Thoracic aorta (tissue), 2 donors: ENCODE measurements at regions not wholly inside any gene's neighbourhood (a gene's known extent, or its start where the extent isn't known, plus 50 kb on each side); places are given as distances from the start of the nearest gene placed in this dataset.

ENCODE experiments used
- ATAC-seq: fragments of 150-250 bp; one replicate; pipeline ENCODE4 v1.8.0; 2017; ENCODE audit warnings: low read depth; ENCODE audit not compliant: insufficient number of reproducible peaks, low FRiP score
- DNase-seq: peaks from one replicate; pipeline ENCODE4 v3.0.0-alpha.2; 2020; ENCODE audit warnings: low spot score
- H3K27ac ChIP-seq, 2 donors: fragments of 200-600 bp; sonication (generic); 1 replicate in 1 of 2; 2 replicates in 1 of 2; pipeline ENCODE4 v1.5.1; 2016; ENCODE audit warnings: mild to moderate bottlenecking in 2 of 2, moderate library complexity in 2 of 2
- H3K27me3 ChIP-seq: fragments of 200-600 bp; sonication (generic); replicated peaks from 2 replicates; pipeline ENCODE4 v1.6.0; 2016; ENCODE audit warnings: mild to moderate bottlenecking; ENCODE audit not compliant: insufficient read depth
- H3K36me3 ChIP-seq: fragments of 200-600 bp; sonication (generic); one replicate; pipeline ENCODE4 v1.5.1; 2016
- H3K4me1 ChIP-seq, 2 donors: fragments of 200-600 bp; sonication (generic); 1 replicate in 1 of 2; 2 replicates in 1 of 2; pipeline versions ENCODE4 v1.5.1 to v1.6.0; 2016; ENCODE audit warnings: low read depth in 2 of 2, mild to moderate bottlenecking in 1 of 2; ENCODE audit not compliant: control insufficient read depth in 1 of 2
- H3K4me3 ChIP-seq: fragments of 200-600 bp; sonication (generic); 2 replicates; pipeline ENCODE4 v1.5.1; 2016; ENCODE audit warnings: mild to moderate bottlenecking
- H3K9me3 ChIP-seq: fragments of 200-600 bp; sonication (generic); 2 replicates; pipeline ENCODE4 v1.5.1; 2016
- TF ChIP-seq, protein P1 (sequence below): fragments of 200-600 bp; sonication (generic); IDR thresholded peaks from one replicate; pipeline ENCODE4 v1.5.1; 2019; ENCODE audit warnings: antibody characterized with exemption

DNA sequence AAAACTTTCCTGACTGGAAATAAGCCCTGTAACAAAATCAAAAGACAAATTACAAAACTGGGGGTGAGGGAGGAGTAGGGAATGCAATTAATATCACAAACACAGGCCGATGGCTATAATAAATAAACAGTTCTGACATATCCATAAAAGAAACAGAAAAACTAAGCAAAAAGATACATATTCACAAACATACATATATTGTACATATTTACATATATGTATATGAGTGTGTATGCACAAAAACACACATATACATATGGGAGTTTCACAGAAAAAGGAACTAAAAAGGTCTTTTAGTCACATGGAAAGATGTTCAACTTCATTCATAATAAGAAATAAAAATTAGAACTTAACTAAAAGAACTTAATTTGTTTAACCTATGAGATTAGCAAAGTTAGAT, 292.7 kb downstream of the TFAP2A start:
- Histone ChIP-seq H3K4me3 (no peak overlapping the region), H3K27me3 (no peaks in the 10 kb centered on the region), H3K9me3 (no peaks in the 10 kb centered on the region), H3K36me3 (no peaks in the 10 kb centered on the region), H3K27ac (no peak overlapping the region), H3K4me1 (no peaks in the 10 kb centered on the region)
- ATAC-seq = no peak
- TF ChIP-seq, protein P1, sequence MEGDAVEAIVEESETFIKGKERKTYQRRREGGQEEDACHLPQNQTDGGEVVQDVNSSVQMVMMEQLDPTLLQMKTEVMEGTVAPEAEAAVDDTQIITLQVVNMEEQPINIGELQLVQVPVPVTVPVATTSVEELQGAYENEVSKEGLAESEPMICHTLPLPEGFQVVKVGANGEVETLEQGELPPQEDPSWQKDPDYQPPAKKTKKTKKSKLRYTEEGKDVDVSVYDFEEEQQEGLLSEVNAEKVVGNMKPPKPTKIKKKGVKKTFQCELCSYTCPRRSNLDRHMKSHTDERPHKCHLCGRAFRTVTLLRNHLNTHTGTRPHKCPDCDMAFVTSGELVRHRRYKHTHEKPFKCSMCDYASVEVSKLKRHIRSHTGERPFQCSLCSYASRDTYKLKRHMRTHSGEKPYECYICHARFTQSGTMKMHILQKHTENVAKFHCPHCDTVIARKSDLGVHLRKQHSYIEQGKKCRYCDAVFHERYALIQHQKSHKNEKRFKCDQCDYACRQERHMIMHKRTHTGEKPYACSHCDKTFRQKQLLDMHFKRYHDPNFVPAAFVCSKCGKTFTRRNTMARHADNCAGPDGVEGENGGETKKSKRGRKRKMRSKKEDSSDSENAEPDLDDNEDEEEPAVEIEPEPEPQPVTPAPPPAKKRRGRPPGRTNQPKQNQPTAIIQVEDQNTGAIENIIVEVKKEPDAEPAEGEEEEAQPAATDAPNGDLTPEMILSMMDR = no peak
- no peak for DNase-seq

DNA sequence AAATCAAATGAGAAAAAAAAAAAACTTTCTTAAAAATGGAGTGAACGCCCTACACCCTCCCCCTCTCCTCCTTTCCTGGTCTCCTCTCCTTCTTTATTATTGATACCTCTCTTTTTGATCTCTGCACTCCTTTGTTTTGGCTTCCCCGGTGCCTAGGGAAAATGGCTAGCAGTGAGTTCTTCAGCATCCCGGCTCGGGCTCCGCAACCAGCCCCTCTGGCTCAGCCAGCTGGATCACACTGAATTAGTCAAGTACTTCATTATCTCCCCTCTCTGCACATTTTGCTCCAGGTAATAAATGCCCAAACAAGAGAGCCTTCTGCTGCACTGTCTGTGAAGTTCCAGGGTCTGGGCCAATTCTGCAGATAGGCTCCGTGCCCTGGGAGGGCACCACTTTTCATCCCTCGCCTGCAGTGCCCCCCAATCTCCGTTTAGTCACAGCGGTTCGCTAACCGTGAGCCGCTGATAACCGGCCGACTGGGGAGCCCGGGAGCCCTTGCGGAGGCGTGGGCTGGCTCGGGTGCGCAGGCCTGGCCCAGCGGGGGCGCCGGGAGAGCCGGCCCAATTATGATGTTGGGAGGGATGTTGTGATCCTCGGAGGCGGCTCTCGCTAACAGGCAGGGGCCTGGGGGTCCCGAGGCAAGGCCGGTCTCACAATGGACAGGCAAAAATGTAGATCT, 301.9 kb downstream of the TFAP2A start:
- Histone ChIP-seq H3K27ac (no peak overlapping the region), H3K36me3 (no peaks in the 10 kb centered on the region), H3K4me1 (no peaks in the 10 kb centered on the region), H3K27me3 (no peaks in the 10 kb centered on the region), H3K9me3 (no peaks in the 10 kb centered on the region), H3K4me3 (no peak overlapping the region)
- ATAC-seq (no peak), DNase-seq (no peak)
- TF ChIP-seq, protein P1 = no peak

DNA sequence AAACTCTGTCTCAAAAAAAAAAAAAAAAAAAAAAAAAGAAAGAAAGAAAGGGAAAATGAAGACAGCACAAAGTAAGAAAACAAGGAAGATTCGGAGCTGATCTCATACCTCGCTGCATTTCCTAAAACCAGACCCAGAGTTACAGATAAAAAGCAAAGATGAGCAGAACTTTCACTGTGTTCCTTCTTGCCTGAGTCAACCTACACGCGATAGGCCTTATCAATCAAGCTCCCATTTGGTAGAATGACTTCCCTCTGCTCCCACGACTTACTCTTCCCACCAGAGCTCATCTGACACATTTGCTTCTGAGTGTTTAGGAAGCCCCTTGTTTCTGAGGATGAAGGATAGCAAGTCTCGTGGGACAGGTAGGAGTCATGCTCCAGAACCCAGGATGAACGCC, 302.9 kb downstream of the TFAP2A start:
- Histone ChIP-seq H3K4me1 (no peaks in the 10 kb centered on the region), H3K9me3 (no peaks in the 10 kb centered on the region), H3K27ac (no peak overlapping the region), H3K27me3 (no peaks in the 10 kb centered on the region), H3K36me3 (no peaks in the 10 kb centered on the region), H3K4me3 (no peak overlapping the region)
- ATAC-seq (no peak), DNase-seq (no peak)
- TF ChIP-seq, protein P1 = no peak

DNA sequence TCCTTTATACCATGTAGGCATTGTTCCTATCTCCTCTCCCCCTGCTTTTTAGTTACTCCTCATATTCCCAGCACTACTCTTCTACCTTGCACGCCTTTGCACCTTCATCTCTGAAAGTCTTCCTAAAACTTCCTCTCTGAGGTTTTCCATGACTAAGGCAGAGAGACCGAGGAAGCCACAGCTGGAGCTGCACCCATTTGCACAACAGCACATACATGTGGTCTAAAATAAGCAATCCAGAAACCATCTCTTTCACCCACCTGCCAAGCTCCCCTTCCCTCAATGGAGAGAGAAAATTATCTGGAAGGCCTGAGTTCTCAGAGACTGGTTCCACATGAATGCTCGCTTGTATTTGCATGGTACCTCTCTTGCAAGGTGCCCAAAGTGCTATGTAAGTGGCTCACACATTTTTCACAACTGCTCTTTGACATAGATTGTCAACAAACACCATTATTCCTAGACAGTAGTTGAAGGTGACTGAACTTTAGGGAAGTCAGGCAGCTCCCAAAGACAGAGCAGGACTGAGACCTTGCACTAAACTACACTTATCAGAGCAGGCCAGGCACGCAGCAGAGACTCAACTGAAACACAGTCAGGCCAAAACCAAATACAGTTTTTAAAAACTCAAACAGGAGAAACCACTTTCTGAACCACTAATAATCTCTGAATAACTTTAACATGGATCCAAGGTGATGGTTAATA, 313.2 kb downstream of the TFAP2A start:
- H3K27ac ChIP-seq = no peak overlapping the region
- ATAC-seq (no peak), DNase-seq (no peak)
- H3K9me3 ChIP-seq = no peaks in the 10 kb centered on the region
- no peak overlapping the region for H3K4me3 ChIP-seq
- H3K4me1 ChIP-seq = no peaks in the 10 kb centered on the region
- no peaks in the 10 kb centered on the region for H3K36me3 ChIP-seq
- TF ChIP-seq, protein P1 = no peak
- no peaks in the 10 kb centered on the region for H3K27me3 ChIP-seq

DNA sequence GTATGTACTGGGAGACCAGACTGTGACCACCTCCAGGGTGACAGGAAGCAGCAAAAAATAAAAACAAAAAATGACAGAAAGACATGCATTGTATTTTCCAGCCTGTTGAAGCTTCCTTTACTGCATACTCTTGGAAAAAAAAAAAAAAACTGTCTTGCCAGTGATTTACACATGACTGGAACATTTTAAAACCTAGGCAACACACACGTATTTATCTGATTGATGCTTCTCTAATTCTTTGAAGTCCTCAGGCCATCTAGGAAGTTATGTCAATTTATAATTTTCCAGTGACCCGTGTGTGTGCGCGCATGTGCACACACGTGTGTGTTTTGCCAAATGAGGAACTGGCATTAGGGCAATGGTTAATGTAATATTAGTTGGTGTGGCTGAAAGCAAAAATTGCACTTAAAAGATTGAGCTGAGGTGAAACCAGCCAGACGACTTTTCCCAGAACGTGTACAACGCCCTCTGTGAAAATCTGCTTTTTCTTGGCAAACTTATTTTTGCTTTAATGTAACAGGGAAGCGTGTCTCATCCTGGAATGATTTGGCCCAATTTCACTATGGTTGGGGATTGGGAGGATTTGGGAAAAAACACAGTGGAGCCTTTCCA, 315.2 kb downstream of the TFAP2A start:
- Histone ChIP-seq H3K27me3 (no peaks in the 10 kb centered on the region), H3K36me3 (no peaks in the 10 kb centered on the region), H3K4me3 (no peak overlapping the region), H3K27ac (no peak overlapping the region), H3K9me3 (no peaks in the 10 kb centered on the region), H3K4me1 (no peaks in the 10 kb centered on the region)
- TF ChIP-seq, protein P1 = no peak
- ATAC-seq (no peak), DNase-seq (no peak)
